Epithelial cell of esophagus (primary cell): ENCODE measurements at regions not wholly inside any gene's neighbourhood (a gene's known extent, or its start where the extent isn't known, plus 50 kb on each side); places are given as distances from the start of the nearest gene placed in this dataset.

ENCODE experiments used
- DNase-seq: peaks from one replicate; pipeline ENCODE4 v3.0.0; 2010; ENCODE audit warnings: low read depth
- H3K4me3 ChIP-seq: 2 replicates; pipeline ENCODE4 v1.5.1; 2011; ENCODE audit warnings: mild to moderate bottlenecking, low read length, control low read depth
- CTCF ChIP-seq: IDR thresholded peaks from 2 replicates; pipeline ENCODE4 v1.5.1; 2011; ENCODE audit warnings: low read depth, mild to moderate bottlenecking, low read length, control low read depth, inconsistent platforms; ENCODE audit not compliant: insufficient read depth; ENCODE audit errors: missing control alignments

DNA sequence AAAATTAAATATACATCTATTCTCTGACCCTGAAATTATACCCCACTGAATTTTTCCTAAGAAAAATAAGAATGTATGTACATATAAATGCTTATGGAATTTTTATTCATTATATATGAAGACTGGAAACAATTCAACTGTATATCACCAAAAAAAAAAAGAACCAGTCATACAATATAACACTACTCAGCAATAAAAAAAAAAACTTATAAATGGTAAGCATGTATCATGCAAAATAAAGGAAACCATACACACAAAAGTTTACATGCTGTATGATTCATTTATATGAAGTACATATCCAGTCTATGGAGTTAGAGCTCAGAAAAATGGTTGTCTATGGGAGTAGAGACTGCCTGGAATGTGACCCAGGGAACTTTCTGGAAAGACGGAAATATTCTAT is 199.4 kb upstream of the MIR17HG start:
- no peak for TF ChIP-seq CTCF
- no peak overlapping the region for H3K4me3 ChIP-seq
- DNase-seq: no peak

- TF ChIP-seq CTCF: no peak
- no peak overlapping the region for H3K4me3 ChIP-seq
- DNase-seq: no peak
Measured at GRCh38 chr13:91151921-91152320, 195.6 kb upstream of the MIR17HG start.

- H3K4me3 ChIP-seq: no peak overlapping the region
- no peak for TF ChIP-seq CTCF
- DNase-seq: no peak
Measured at GRCh38 chr13:91153372-91153771, 194.1 kb upstream of the MIR17HG start.

DNA sequence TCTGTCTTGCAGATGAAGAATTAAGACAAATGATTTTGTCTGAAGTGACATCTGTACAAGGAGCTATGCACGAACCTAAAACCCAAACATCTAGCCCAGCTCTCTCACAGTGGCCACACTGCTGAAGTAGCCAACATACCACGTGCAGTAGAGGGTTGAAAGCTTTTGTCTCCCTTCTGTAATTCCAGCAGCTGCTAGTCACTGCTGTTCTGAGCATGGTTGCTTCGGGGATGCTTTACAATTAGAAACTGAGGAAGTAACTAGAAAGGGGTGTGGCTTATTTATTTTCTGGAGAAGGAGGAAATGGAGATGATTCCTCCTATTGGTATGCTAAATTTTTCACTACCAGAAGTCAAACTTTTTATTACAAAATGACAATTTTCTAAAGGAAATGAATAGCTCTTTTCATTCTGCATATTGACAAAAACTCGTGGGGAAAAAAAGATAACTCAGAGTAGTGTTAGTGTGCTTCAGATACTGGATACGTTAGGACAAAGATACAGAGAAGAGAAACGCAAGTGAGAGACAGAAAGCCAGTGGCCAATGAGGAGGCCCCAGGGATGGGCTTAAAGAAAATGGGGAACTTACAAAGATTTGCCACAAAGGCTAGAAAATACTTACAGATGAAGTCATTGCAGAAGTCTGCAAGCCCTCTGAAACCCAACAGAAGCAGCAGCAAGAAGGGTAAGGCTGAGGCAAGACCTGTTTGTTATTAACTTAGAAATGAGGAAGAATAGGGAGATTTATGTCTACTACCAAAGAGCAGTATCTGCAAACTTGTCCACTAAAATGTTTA is 192.7 kb upstream of the MIR17HG start:
- DNase-seq: no peak
- no peak overlapping the region for H3K4me3 ChIP-seq
- TF ChIP-seq CTCF: no peak

- no peak overlapping the region for H3K4me3 ChIP-seq
- peak; percentile 45 for DNase-seq
- no peak for TF ChIP-seq CTCF
Measured at GRCh38 chr13:91155512-91156114, 191.9 kb upstream of the MIR17HG start.

DNA sequence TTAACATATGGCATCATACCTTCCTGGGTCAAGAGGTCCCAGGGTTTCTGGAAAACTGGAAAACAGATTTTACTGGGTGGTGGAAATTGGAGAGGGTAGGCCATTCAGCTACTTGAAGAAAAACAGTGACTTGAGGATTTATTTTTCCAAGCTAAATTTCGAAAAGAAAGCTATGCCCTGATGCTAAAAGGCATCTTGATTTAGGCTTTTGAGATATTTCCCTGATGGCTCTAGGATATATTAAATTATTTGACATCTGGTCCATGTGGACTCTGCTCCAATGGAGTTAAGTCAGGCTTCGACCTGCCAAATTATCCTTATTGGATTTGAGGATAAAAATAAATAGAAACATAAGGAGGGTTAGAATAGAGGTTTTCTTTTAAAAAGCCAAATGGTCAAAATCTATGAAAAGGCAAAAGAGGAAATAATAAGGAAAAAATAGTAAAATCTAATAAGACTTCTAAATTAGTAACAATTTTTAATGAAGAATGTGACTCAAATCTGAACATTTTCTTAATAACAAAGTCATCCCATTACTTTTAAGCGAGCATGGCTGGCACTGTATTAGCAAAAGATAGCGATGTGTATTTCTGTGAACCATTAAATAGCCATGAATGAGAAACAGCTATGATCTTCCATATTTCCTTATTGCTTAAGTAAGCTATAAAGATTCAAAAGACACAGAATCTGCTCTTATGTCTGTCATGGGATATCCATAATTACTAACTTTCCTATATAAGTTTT is 190.0 kb upstream of the MIR17HG start:
- no peak for TF ChIP-seq CTCF
- DNase-seq: no peak
- no peak overlapping the region for H3K4me3 ChIP-seq

- DNase-seq: no peak
- no peak overlapping the region for H3K4me3 ChIP-seq
- no peak for TF ChIP-seq CTCF
Measured at GRCh38 chr13:91158017-91158395, 189.5 kb upstream of the MIR17HG start.
